DND-41 (cell line): ENCODE measurements at regions not wholly inside any gene's neighbourhood (a gene's known extent, or its start where the extent isn't known, plus 50 kb on each side); places are given as distances from the start of the nearest gene placed in this dataset.

ENCODE experiments used
- CTCF ChIP-seq: IDR thresholded peaks from 2 replicates; pipeline ENCODE4 v1.5.1; 2012; ENCODE audit warnings: borderline replicate concordance, low read length, moderate library complexity, mild to moderate bottlenecking; ENCODE audit not compliant: poor library complexity, severe bottlenecking; ENCODE audit errors: extremely low read depth
- EZH2 ChIP-seq: IDR thresholded peaks from 3 replicates; pipeline ENCODE4 v1.6.1; 2012; ENCODE audit warnings: borderline replicate concordance, low read depth, mild to moderate bottlenecking, moderate library complexity, low read length, inconsistent platforms; ENCODE audit not compliant: severe bottlenecking

- TF ChIP-seq CTCF (no peak), EZH2 (no peak)
These were observed 143.6 kb downstream of the CD47 start for GRCh38 chr3:107947203-107947602.
